IPS DF 4.7 (cell line): ENCODE measurements at regions not wholly inside any gene's neighbourhood (a gene's known extent, or its start where the extent isn't known, plus 50 kb on each side); places are given as distances from the start of the nearest gene placed in this dataset.
"Not testable (repeated sequence)": the region's sequence is repeated elsewhere in the genome, so short reads cannot be mapped to it uniquely, and the experiment has no call there.

Experiments
- DNase-seq: peaks from one replicate; pipeline ENCODE4 v3.0.0-alpha.2; 2013; ENCODE audit warnings: low spot score; ENCODE audit errors: extremely low read depth

DNA sequence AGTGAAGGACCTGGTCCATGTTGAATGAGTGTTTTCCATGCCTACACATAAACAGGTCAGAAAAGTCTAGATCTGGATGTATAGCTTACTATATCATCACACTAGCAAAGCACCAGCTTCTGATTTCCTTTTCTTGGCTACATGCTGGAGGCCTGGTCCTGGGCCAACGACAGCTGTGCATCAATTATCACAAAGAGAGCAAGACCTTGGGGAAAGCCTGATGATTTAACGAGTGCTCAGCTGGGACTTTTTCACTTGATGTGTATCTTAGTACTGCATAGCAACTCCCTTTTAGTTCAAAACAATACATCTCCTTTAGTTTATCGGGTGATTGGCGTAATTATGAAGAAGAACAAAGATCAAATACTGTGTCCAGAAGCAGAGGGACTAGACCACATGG, 358.2 kb downstream of the KIF2B start:
- DNase-seq, result no peak

DNA sequence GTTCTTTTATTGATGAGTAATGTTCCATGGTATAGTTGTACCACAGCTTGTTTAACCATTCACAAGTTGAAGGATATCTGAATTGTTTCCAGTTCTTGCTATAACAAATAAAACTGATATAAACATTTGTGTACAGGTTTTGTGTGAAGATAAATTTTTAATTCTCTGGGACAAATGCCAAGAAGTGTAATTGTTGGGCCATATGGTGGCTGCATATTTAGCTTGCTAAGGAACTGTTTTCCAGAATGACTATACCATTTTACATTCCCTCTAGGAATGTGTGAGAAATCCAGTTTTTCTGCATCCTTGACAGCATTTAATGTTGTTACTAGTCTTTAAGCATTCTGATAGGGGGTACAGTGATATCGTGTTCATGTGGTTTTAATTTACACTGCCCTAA, 368.5 kb downstream of the KIF2B start:
- DNase-seq, result no peak

DNA sequence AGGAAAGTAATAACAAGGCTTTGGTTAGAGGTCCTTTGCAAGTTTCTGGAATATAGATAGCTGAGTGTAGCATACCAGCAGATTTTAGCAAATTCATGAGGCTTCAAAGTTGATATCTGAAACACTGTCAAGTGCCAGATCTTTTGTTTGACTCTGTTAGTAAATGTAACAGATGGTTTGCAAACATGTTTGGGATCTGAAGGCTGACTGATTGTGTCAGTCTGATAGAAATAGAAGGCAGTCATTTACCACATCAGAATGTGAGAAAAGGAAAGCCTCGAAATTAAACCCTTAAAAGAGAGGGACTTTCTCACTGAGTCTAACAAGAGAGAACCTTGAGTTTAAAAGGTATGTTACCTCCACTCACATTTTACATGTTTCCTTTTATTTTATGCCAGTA, 371.5 kb downstream of the KIF2B start:
- no peak for DNase-seq

DNA sequence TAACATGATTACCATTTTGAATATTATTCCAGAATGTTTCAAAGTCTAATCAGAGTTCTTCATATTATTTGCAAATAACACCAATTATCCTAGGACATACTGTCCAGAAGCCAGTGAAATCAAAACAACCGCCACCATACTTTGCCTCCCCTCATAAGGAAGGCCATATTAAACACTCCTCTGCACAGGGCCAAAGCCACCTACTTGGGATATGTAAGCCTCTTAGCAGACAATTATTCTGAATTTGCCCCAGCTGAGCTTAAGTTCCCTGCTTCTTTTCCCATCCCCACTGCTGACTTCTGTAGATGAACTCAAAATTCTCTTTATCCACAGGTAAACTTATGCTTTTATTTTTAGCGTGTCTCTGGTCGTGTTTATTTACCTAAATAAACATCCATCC, 374.0 kb downstream of the KIF2B start:
- no peak for DNase-seq

DNA sequence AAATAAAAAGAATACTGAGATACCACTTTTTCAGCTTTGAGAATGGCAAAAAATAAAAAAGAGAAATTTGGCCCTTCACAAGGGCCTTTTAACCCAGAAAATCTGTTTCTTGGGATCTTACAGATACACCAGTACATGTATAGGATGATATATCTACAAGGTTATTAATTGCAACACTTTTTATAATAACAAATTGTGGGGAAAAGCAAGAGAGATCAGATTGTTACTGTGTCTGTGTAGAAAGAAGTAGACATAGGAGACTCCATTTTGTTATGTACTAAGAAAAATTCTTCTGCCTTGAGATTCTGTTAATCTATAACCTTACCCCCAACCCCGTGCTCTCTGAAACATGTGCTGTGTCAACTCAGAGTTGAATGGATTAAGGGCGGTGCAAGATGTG, 378.7 kb downstream of the KIF2B start:
- not testable (repeated sequence) for DNase-seq

DNA sequence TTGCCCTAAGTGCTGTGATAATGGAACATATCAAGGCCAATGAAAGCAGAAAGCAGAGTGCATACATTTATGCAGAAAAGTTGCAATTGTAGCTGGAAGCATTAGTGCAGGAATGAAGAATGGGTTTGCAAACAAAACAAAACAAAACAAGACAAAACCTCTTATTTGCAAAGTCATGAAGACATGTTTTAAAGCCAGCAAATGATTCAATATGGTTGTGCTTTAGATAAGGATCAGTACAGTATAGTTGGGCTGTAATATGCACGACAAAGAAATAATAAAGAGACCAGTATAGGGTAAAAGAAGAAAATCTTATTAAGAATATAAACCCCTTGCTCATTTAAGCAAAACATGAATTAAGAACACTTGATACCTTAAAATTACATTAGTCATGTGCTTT, 398.1 kb downstream of the KIF2B start:
- no peak for DNase-seq

DNA sequence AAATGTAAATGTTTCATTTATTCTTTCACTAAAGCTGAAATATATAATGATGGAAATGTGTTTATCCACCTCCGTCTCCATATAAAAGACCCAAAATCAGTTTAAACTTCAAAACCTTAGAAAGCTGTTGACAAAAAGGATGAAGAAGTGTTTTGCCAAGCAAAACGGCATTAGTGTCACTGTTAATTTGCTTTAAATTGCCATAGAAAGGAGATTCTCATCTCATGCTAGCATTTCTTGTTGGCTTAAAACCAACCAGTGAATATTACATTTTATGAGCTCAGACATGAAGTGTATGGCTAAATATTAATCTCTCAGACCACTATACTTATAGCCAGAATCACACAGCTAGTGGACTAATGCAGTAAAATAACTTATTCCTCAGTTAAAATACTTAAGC, 398.8 kb downstream of the KIF2B start:
- DNase-seq, result no peak

DNA sequence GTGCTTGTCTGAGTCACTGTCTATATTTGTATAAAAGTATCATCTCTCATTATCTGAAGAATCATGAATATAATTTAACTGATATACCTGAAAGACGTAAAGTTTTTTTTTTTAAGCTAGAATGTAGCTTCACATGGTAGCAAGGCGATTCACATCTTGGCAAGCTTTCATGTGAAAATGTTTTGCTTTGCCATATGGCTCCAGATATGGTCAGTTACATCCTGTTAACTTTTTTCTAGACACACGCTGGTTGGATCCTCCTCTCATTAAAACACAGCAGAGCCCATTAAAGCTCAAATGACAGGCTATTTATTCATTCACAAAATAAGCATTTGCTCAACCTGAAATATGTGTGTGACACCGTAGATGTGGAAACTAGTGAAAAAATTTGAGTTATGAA, 412.8 kb downstream of the KIF2B start:
- DNase-seq, result no peak

DNA sequence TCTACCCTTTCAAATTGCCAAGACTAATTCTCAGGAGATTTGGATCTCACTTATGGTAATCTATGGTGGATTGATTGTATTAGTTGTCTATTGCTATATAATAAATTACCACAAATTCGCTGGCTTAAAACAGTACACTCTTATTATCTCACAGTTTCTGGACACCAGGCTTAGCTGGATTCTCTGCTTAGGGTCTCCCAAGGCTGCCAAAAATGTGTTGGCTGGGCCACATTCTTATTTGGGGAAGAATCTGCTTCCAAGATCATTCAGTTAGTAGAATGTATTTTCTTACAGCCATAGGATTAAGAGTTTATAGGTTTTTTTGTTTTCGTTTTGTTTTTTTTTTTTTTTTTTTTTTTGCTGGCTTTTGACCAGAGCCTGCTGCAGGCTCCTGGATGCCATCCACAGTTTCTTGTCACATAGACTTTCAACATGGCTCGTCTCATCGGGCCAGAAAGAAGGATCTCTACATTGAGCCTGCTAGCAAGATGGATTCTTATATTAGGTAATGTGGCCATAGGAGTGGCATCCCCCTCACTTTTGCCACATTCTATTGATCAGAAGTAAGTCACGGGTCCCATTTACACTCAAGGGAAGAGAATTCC, 415.3 kb downstream of the KIF2B start:
- no peak for DNase-seq

DNA sequence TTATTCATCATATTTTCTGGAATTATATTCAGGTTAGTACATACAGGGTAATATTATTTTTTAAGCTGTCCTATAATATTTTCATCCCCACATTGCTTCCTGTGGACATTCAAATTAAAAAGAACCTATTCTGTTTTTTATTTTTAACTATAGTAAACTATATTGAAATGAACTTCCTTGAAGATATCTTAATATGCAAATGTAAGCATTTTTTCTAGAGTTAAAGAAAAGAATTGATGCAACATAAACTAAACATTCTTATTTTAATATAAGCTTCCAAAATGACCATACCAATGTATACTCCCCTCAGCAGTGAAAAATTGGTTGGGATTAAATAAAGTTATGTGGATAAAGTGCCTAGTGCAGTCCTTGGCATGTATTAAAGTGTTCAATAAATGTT, 416.6 kb downstream of the KIF2B start:
- DNase-seq, result no peak

DNA sequence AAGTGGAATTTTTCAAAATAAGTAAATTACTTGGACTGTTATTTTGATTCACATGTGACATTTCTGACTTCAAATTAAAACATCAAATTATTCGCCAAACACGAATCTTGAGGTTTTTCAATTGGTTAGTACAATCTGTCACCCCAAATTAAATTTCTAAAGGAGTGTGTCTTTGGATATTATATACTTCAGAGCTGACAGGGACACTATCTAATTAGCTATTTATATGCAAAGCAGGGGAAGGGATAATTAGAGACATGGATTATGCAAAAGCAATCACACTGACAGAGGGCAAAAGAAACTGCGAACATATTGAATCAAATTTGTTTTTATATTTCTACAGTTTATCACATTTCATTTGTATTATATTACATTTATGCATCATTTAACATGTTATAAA, 433.0 kb downstream of the KIF2B start:
- no peak for DNase-seq

DNA sequence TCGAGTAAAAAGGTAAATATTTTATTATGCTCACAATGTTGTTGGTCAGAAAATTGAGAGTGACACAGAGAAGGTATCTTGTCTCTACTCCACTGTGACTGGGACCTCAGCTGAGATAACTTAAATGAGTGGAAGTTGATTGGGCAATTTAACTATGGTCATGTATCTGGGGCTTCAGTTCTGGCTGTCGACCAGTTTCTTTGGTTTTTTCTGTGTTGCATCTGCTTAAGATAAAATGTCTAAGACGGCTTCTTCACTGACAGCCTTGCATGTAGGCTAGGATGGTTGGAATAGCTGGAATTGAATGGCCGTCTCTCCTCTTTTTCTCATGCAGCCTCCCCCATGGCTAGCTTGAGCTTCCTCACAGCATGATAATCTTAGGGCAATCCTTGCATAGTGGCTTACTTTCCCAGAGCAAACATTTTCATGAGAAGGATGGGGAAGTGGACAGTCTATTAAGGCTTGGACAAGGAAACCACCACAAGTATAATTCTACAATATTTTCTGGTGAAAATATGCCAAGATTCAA, 433.7 kb downstream of the KIF2B start:
- DNase-seq, result peak; percentile 41

DNA sequence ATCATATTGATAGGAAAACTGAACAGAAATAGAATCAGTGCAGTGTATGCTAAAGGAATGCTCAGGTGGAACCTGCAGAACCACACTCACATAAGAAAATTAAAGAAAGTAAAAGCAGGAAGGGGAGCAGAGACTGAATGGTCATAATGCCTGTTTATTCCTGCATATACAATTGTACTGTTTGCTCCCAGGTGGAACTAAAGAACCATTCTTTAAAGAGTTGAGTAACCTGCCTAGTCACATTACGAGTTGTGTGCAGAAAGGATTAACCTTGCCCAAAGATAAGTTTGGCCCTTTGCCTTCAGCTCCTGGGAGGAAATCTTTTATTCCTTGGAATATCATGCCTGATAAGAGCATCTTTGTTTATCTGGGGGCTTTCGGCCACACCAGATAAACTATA, 434.7 kb downstream of the KIF2B start:
- DNase-seq, result no peak

DNA sequence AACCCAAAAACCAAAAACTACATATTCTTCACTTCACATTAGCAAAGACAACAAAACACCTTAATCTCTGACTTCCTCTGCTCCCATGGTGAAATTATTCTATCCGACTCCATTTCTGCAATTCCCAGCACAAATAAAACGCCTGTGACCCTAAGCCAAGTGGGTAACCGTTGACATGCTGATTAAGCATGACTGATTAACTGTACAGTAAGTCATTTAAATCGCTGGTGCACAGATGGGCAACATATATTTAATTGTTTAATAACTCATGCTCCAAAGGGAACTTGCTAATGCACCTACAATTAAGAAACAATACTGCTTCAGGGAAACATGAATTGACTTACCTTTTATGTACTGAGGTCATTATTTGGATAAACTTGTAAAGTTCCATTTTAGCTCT, 436.7 kb downstream of the KIF2B start:
- no peak for DNase-seq

DNA sequence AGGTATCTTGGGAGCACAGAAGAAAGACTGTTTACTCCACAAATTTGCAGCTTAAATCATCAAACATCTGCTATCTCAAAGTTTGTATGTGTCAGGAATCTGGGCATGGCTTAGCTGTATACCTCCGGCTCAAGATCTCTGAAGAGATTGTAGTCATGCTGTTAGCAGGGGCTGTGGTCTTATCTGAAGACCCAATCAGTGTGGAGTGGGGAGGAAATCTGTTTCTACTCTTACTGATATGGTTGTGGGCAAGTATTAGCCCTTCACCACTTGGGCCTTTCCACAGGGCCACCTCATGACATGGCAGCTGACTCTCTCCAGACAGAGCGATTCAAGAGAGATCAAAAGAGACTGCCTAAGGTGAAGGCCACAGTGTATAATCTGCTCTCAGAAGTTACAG, 438.7 kb downstream of the KIF2B start:
- no peak for DNase-seq

DNA sequence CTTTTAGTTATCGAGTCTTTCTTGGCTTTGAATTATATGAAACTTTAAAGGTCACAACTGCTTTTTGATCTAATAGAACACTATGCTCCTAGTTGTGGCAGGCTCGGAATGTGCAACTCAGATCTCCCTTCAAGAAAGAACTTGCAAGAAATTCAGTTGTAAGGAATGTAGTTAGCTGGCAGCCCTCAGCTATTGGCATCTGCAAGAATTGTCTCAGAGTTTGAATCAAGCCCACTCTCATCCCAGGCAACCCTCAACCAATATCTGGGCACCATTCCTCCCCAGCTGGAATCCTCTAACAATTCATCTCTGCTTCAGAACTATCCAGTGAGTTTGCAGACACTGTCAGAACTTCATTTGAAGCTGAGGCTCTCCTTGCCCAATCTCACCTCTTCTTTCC, 447.2 kb downstream of the KIF2B start:
- no peak for DNase-seq

DNA sequence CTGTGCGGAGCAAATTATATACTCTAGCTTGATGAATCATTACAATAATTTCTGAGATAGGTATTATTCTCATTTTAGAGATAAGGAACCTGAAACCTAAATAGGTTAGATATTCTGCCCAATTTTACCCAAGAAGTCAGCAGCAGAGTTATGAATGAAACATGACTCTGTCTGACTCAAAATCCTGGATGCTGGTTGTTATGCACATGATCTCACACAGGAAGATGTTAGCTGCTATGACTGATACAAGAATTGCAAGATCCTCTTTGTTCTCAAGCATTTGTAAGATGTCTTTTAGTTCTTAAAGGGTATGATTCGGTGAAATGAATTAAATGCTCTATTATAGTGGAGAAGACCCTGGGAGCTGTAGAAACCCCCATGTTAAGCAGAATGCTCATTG, 447.8 kb downstream of the KIF2B start:
- DNase-seq, result no peak

DNA sequence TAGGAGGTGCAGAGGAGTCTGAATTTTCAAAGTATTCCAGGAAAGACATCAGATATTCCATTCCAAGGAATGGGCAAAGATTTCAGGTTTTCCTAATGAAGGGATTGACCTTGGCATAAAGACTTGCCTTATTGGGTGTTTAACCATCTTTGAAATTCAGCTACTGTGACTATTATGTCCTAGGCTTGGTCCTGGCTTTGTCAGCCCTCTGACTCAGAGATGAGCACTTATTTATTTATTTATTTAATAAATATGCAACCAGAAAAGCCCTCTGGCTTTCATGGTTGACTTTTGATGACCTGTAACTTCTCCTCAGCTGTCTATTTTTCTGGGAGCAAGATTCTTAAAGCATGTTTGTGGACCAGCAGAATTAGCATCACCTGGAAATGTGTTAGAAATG, 455.1 kb downstream of the KIF2B start:
- DNase-seq, result no peak

DNA sequence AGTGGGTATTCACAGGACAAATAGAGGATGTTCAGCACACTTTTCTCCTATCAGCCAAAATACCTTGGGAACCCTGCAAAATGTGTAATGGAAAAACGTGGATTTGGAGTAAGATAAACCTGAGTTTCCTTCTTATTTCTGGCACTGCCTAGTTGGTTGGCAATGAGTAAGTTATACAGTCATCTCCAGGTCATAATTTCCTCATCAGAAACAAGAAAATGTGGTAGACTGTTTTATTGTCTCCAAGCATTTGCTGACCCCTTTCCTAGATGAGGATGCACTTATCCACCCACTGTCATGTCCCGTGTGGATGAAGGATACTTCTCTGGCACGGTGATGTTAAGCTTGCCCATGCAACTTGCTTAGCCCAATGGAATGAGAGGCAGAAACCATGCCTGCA, 458.0 kb downstream of the KIF2B start:
- DNase-seq, result no peak

DNA sequence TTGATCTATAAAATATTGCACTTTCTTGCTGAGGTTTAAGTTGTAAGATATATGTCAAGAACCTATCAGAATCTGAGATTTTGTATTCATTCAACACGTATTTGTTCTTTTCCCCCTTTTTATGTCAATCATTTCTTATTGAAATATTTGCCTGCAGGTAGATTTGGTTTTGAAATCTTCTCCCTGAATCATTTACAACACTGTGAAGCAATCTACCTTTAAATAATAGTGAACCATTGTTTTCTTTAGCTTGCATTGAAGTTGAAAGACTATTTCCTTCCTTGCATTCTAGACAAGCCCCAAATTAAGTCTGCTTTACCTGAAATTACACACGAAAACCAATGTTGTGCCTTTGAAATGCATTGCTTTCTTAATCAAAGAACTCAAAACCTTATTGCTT, 460.2 kb downstream of the KIF2B start:
- no peak for DNase-seq

DNA sequence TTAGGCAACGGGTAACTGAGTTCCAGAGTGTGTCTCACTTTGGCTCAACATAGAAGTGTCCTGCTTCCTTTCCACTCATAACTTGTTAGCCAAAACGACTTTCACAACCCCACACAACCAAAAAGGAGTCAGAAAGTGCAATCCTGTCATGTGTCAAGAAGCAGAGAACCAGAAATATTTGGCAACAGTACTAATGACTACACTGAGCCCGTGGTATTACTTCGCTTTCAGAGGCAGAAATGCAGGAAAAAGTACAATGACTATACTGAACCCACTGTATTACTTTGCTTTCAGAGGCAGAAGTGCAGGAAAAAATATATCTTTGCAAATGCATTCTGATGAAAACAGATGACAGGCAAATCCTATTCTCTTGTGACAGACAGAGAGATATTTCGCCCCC, 484.6 kb downstream of the KIF2B start:
- DNase-seq, result no peak

DNA sequence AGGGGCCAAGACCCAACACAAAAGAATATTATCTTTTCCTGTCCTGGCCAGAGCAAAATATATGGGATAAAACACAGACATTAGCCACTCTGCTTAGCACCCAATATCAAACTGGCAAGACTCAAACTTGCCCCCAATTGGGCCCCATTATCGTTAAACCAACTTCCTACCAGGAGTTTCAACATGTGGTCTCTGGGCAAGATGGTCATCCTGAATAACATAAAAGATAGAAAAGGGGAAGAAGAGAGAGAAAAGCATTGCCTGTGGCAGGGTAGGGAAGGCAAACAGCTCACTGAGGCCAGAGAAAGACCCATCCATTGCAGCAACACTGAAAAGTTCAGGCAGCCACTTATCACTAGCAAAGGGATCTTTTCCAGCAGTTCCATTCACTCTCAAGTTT, 502.1 kb downstream of the KIF2B start:
- no peak for DNase-seq

DNA sequence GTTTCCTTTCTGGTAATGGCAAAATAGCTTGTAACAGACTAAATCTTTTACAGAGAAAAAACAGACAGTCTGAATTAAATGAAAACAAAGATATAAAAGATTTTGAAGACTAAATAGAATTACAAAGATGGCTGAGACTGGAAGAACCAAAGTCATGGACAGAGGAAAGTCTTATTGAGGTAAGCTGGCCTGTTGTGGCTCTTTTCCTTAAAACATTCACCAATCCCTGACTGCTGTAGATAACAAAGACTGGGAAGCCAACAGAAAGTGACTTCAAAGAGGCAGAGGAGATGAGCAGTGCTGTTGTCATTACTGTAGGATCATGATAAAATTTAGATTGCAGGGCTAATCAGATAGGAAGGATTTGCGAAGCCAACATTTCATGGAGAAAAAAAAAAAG, 517.0 kb downstream of the KIF2B start:
- DNase-seq, result no peak

DNA sequence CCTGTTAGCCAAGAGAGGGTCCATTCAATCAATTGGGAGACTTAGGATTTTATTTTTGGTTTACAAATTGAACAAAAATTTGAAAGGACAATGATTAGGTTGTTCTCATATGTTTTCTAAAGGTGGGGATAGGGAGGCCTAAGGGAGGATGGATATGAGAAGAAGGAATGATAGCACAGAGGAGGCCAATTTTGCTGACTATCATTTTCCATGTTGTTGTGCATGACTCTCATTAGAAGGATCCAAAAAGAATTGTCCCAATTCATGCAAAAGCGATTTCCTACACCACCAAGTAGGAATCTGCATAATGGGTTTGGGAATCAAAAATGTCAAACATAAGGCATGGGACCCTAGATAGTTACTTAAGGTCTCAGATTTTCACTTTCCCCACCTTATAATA, 524.8 kb downstream of the KIF2B start:
- DNase-seq, result no peak
